ENCODE measurements at regions not wholly inside any gene's neighbourhood (a gene's known extent, or its start where the extent isn't known, plus 50 kb on each side); places are given as distances from the start of the nearest gene placed in this dataset.

DNA sequence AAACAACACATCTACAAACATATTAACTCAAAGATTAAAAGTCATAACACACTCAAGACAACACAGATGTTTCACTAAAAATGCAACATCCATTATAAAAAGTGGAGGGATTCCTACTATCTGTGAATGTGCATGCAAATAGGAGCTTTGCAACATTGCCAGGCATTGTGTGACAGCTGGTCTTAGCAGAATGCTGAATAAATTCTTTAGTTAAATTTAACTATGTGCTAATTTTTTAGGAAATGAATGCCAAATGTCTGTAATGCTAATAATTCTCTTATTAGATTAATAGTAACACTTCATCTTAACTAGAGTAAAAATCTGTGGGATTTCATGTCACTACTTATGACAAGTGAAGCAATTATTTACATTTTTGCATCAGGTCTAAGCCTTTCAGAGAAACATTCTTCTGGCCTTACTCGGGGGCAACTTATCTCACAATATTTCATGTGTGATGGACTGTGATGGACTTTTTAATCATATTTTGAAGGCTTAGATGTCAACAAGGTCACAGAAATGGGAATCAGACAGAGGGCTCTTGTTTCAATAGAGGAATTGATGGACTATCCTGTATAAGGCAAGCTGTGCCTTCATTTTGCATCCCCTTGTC lies 524.6 kb upstream of the KCND2 start:
- no peak for TF ChIP-seq EZH2 (IDR thresholded peaks at IDR 0.05; ENCODE audit: borderline replicate concordance, low read depth, low read length, severe bottlenecking)
- TF ChIP-seq, protein P1, sequence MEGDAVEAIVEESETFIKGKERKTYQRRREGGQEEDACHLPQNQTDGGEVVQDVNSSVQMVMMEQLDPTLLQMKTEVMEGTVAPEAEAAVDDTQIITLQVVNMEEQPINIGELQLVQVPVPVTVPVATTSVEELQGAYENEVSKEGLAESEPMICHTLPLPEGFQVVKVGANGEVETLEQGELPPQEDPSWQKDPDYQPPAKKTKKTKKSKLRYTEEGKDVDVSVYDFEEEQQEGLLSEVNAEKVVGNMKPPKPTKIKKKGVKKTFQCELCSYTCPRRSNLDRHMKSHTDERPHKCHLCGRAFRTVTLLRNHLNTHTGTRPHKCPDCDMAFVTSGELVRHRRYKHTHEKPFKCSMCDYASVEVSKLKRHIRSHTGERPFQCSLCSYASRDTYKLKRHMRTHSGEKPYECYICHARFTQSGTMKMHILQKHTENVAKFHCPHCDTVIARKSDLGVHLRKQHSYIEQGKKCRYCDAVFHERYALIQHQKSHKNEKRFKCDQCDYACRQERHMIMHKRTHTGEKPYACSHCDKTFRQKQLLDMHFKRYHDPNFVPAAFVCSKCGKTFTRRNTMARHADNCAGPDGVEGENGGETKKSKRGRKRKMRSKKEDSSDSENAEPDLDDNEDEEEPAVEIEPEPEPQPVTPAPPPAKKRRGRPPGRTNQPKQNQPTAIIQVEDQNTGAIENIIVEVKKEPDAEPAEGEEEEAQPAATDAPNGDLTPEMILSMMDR (IDR thresholded peaks at IDR 0.05; ENCODE audit: borderline replicate concordance, extremely low read depth, low read length, poor library complexity, severe bottlenecking), result no peak

Data from DND-41 (cell line).